RCC 7860 (cell line): ENCODE measurements at regions not wholly inside any gene's neighbourhood (a gene's known extent, or its start where the extent isn't known, plus 50 kb on each side); places are given as distances from the start of the nearest gene placed in this dataset.
A peak's percentile ranks its signal among the peaks of the same experiment; 100 is the strongest.
"Not testable (repeated sequence)": the region's sequence is repeated elsewhere in the genome, so short reads cannot be mapped to it uniquely, and the experiment has no call there.

ENCODE experiments used
- DNase-seq: peaks from one replicate; pipeline ENCODE4 v3.0.0-alpha.2; 2015; ENCODE audit warnings: low spot score
- FAIRE-seq: peaks from 2 replicates; lab custom pipeline; 2012; peaks lifted over from hg19 to GRCh38; lab: Jason Lieb, UNC

DNA sequence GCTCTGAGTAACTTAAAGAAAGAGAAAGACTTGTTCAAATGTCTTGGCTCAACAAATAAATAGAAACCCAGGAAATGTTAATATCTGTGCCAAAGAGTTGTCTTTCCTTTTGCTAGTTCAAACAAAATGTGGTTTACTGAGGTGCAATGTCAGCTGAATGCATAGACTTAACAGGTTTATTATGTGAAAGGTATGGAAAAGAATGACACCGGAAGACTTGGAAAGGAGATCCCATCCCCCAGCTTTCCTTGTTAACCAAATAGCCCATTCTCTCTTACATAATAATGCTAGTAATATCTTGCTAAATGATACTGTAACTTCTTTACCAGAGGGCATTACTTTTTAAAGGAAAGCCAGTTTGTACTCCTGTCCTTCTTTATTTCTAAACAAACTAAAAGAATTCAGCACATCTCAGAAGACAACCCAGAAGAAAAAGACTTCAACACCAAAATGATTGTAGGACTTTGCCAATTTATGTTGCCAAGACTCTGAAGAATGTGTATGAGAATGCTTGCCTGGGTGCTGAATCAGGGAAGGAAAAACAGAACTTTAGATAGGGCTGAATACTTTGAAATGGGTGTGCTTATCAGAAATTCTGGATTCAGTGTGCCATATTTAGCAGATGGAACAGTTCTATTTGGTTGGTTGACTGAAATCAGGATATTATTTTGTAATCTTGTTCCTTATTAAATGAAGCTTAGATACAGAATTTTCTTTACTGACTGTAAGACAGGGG is 344.1 kb downstream of the TMEM38B start:
- DNase-seq, result no peak
- no peak for FAIRE-seq

DNA sequence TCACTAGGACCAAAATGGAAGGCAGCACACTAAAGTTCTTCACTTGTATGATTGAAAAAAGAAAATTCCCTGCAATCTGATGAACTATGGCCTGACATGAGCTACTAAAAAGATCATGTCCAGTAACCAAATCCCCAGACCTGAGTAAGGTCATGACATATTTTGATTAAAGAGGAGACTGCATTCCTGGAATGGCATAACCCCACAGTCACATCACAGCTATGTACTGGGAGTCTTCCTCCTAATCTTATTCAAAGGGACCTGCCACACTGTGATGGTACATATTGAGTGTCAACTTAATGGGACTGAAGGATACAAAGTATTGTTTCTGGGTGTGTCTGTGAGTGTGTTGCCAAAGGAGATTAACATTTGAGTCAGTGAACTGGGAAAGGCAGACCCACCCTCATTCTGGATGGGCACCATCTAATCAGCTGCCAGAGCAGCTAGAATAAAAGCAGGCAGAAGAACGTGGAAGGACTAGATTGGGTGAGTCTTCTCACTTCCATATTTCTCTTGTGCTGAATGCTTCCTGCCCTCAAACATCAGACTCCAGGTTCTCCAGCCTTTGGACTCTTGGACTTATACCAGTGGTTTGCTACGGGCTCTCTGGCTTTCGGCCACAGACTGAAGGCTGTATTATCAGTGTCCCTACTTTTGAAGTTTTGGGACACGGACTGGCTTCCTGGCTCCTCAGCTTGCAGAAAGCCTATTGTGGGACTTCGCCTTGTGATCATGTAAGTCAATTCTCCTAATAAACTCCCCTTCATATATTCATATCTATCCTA is 345.0 kb downstream of the TMEM38B start:
- FAIRE-seq (no peak), DNase-seq (no peak)

DNA sequence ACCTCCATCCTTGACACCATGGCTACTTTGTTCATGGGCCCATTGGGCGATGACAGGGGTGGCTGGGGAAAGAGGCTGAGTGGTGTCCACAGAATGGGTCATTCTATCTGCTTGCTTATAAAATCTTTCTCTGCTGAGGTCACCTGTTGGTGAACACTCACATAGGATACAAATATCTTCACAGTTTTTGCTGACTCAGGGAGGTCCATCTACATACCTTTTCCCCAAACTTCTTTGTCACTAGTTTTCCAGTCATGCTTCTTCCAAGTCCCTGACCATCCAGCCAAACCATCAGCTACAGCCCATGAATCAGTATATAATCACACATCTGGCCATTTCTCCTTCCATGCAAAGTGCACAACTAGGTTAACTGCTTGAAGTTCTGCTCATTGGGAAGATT is 347.6 kb downstream of the TMEM38B start:
- not testable (repeated sequence) for FAIRE-seq, DNase-seq

DNA sequence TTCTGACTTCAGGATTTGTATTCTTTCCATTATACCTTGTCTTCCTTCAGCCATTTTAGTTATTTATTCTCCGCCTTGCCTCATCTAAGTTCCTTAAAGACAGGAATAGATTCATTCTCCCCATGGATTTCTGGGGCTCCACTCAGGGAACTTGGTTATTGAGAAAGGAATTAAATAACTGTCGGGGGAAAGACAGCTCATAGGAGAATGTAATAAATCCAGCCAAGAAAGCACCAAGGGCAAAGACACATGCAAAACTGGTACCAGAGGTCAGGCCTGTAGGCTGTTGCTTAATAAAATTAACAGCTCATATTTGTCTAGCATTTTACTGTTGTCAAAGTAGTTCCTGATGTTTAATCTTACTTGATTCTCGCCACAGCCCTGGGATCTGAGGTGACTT is 357.2 kb downstream of the TMEM38B start:
- no peak for FAIRE-seq
- DNase-seq, result no peak

- no peak for DNase-seq
- FAIRE-seq, result no peak
These were observed 357.8 kb downstream of the TMEM38B start for GRCh38 chr9:106052166-106052565.

- no peak for DNase-seq
- FAIRE-seq, result no peak
These were observed 358.4 kb downstream of the TMEM38B start for GRCh38 chr9:106052735-106053134.

GRCh38 chr9:106056328-106056727 is 362.0 kb downstream of the TMEM38B start:
- FAIRE-seq (no peak), DNase-seq (no peak)

DNA sequence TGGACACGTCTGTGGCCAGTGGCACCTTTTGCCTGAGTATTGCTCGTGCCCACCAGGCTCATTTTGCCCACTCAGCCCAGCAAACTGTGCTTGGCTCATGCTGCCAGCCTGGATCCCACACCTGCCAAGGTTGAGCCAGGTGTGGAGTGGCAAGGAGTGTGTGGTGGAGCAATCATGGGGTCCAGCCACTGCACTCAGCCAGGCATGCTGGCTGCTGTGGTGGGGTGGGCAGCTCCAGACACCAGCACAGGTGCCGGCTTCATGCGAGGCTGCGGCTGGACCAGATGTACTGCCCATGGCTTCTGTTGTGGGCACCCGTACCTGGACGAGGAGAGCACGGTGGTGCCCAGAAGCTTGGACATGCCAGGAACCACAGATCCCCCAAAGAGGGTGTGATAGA is 364.1 kb downstream of the TMEM38B start:
- DNase-seq, result no peak
- FAIRE-seq, result no peak

GRCh38 chr9:106059886-106060285 is 365.5 kb downstream of the TMEM38B start:
- no peak for DNase-seq
- no peak for FAIRE-seq

- FAIRE-seq, result no peak
These were observed 366.5 kb downstream of the TMEM38B start for GRCh38 chr9:106060885-106061284.

GRCh38 chr9:106062250-106062649 is 367.9 kb downstream of the TMEM38B start:
- DNase-seq, result no peak
- no peak for FAIRE-seq

More at GRCh38 chr9:106060885-106061284, 366.5 kb downstream of the TMEM38B start:
- DNase-seq, result no peak

DNA sequence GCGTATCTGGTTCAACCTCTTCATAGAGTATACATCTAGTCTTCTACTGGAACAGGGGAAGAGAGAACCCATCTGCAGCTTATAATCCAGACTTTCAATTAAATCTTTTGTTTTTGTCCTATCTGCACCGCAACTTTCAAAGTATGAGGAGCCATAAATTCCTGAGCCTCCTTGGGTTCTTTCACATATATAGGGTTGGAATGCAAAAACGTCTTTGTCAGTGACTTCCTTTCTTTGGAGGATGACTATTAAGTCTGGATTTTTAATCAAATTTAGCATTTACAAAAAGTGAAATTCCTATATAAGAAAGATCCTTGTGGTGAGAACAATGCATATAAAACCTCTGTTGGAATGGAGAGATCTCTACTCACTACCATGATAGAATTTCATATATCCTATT is 370.8 kb downstream of the TMEM38B start:
- FAIRE-seq (no peak), DNase-seq (no peak)

DNA sequence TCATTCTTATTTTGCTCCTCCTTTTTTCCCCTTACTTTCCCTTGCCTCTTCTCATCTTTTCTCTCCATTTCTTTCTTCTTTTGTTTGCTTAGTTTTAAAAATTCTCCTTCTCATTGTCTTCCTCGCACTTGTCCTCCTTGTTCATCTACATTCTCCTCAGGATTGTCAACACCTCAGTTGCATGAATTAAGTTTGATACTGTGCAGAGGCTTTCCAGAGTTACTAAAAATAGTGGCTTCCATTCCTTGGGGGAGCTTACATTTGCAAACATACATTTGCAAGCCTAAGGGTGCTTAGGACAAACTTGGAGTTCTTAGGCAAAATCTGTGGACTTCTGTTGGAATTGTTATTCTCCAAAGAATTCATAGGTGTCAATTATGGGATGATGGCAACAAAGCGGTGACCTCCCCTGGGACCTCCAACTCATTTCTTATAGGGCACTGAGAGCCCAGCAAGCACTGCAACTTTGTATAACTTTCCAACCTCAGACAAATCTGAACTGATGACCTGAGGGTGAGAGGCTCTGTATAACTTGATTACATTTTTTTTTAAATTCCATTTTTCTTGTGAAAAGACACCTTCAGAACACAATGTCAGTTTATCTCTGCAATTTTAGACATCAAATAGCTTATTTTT is 371.4 kb downstream of the TMEM38B start:
- no peak for DNase-seq
- FAIRE-seq, result no peak

GRCh38 chr9:106066940-106067524 is 372.7 kb downstream of the TMEM38B start:
- no peak for FAIRE-seq

GRCh38 chr9:106069241-106069640 is 374.9 kb downstream of the TMEM38B start:
- FAIRE-seq (no peak), DNase-seq (no peak)

More at GRCh38 chr9:106066940-106067524, 372.7 kb downstream of the TMEM38B start:
- DNase-seq, result no peak

DNA sequence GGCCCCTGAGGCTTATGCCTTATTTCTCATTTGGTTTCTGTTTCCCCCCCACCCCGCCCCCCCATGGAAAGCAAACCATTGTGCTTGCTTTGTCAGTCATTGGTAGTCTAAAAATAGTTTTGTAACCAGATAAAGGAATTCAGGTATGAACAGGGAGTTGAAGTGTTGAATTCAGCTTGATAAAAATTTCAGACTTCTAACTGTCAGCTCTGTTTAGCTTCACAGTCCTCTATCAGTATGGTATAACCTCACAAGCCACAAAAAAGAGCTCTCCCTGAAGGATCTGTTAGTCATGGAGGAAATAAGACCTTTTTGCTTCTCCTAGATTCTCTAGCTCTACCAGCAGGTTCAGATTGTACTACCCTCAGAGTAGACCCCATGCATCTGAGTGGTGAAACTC is 378.1 kb downstream of the TMEM38B start:
- DNase-seq, result no peak
- FAIRE-seq, result no peak

GRCh38 chr9:106074006-106074405 is 379.7 kb downstream of the TMEM38B start:
- DNase-seq (no peak), FAIRE-seq (no peak)

- DNase-seq, result no peak
- FAIRE-seq, result no peak
These were observed 381.1 kb downstream of the TMEM38B start for GRCh38 chr9:106075236-106075959.

DNA sequence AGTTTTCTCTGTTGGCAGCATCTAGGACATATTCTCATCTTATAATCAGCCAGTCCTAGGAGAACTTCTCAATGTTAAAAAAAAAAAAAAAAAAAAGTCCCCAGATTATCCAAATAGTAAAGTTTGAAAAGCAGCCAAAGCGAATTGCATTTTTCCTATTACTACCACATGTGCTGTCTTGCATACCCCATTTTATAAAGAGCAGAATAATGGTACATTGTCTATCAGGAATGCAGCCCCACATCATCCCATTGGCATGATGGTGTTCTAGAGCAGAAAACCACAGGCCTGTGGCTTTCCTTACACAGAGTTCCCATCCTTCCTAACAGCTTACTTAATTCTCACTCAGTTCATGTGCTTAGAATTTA is 381.6 kb downstream of the TMEM38B start:
- FAIRE-seq (peak; percentile 4), DNase-seq (peak; percentile 75)

- FAIRE-seq (no peak), DNase-seq (no peak)
These were observed 382.4 kb downstream of the TMEM38B start for GRCh38 chr9:106076711-106077110.

DNA sequence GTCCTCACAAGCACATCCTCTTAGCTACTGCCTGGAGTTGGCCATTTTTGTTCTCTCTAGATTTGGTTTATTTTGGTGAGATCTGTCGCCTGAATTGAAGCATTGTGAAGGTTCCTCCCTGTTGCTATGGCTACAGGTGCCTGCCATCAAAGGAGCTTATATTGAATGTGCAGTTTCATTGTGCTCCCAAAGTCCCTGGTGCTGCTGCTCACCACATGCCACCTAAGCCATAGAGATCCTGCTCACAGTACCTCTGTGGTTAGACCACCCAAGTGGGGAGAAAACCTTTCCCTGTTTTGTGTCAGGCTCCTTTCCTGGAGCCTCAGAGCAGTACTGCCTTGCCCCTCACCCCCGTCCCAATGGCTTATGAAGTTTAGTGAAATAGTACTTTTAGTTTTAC is 383.4 kb downstream of the TMEM38B start:
- FAIRE-seq (no peak), DNase-seq (no peak)
